Fibroblast of the conjunctiva (primary cell): ENCODE measurements at regions not wholly inside any gene's neighbourhood (a gene's known extent, or its start where the extent isn't known, plus 50 kb on each side); places are given as distances from the start of the nearest gene placed in this dataset.
A peak's percentile ranks its signal among the peaks of the same experiment; 100 is the strongest.

Source experiments
- DNase-seq: peaks from one replicate; pipeline ENCODE4 v3.0.0-alpha.2; 2010; ENCODE audit warnings: low read depth

DNA sequence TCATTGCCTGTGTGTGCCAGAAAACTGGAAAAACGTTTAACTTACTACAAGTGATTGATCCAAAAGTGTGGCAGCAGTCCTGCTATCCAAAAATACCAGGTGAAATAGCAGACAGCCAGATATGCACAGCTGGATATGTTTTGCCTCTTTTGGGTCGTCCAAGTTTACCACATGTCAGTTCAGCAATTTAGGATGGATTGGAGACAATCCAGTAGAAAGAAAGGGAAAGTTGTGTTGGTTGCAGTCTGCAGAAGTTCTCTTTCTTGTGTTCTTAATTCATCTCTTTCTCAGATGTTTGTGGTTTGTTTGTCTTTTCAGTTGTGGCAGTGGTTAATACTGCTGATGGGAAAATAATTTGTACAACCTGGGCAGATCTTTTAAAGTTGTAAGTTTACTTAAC is 645.0 kb downstream of the PTPRC start:
- DNase-seq, result no peak

DNA sequence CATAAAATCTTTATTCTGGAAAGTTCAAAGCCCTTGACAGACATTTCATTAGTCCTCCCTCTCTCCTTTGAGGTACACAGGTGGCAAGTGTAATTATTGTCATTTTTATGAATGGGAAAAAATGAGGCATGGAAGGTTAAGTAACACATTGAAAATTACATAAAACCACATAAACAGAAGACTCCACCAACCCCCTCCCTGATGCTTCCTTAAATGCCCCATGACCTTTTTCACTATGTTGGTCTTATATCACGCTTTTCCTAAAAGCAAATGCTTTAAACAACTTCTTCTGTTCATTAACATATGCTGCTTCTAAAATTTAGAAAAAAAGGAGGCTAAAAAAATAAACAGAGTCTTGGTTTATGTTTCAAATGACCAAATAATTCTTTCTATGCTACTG is 648.4 kb downstream of the PTPRC start:
- no peak for DNase-seq

DNA sequence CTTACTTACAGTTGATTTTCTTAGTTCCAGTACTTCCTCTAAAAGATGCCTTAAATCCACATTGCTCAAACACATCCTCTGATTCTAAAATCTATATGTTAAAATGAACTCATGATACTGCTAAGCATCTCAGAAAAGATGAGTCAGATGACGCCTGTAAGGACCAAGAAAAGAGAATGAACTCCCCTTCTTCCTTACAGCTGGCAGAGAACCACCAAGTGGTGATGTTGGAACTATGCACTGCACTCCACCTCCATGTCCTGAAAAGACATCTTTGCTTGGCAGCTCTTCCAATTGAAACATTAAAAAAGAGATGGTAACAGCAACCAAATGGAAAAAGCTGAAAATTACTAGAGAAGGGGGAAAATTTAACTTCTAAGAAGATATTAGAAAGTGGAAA is 648.8 kb downstream of the PTPRC start:
- DNase-seq, result peak; percentile 9

DNA sequence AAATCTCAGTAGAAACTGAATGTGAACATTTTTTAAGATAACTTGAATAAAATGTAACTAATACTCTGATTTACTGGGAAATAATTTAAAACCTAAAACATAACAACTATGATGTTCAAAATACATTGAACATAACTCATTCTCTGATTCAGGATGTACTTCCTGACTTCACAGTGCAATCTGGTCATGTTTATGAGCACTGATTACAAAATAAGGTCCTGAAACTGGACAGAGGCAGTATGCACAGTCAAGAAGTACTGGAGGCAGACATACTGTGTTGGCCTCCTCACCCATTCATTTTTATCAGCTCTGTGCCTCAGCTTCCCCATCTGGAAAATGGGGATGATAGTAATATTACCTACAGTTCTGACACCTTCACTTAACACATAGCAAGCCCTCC is 651.3 kb downstream of the PTPRC start:
- DNase-seq, result no peak

DNA sequence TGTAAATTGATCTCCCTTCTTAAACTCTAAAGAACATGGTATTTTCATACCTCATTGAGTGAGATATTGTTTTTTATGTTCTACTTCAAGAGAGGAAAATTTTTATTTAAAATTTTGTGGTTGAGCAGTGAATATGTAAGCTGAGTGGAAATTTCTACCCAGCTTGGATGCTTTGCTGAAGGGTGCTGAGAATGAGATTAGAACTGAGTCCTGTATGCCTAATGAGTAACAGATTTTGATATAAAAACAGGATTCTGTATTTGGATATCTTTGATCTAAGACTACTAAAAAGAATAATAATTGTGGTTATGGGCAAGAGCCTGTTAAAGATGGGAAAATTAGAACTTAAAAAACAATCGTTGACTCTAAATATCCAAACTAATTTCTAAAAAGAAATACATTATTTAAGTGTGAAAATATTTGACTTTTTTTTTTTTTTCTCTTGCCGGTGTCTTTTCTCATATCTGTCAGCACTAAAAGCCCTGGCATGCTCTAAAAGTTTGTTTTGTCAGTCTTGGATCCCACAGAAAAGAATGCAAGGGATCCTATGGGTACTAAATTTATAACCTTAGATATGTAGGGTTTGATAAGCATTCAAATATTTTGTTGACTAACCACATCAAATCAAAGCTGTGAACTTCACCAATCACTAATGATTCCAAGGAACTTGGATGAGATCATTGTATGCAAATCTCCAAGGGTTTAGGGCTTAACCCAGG is 652.3 kb downstream of the PTPRC start:
- no peak for DNase-seq

DNA sequence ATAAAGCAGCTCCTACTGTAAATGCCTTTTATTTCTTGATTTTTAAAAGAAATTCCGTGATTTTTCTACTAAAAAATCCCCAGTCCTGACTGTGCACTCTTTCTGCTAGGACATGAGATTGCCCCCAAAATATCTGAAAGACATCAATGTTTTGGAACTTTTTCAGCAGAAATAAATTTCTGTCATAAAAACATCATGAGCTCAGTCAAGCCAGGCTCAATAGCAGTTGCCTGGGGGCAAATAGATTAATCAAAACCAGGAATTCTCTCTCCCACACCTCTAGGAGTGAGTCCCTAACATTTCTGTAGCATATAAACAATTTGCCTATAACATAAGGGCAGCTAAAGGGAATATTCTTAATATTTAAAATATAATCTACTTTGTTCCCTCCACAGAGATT is 654.1 kb downstream of the PTPRC start:
- DNase-seq, result no peak

DNA sequence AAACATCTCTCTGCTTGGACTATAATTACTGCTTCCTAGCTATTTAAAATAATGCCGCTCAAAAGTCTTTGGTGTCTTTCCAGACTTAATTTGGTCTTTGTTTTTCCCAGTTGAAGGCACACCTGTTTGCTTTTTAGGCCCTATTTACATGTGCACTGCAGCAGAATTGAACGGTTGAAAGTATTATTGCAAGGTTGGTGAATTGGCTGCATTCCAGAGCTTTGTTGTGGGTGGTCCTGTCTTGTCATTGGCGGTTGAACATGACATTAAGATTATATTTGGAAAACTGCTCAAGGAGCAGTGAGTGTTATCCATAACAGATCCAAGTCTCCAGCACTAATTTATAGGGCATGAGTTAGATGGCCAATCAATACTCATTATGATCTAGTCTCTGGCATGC is 656.3 kb downstream of the PTPRC start:
- no peak for DNase-seq

DNA sequence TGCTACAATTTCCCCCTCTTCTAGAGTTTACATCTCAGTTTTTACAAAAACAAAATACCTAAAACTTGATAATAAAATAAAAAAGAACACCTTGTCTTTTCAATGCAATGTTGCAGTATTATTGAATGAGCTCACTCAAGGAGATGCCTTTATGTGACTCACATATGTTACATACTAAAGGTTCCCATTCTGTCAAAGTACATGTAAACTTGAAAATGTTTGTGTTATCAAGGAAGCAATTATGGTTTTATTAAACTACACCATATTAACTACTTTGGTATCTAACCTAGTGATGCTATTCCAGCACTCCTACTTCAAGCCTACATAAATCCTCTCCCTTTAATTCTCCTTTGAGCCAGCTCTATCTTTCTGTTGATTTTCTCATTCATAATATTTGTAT is 658.3 kb downstream of the PTPRC start:
- no peak for DNase-seq

DNA sequence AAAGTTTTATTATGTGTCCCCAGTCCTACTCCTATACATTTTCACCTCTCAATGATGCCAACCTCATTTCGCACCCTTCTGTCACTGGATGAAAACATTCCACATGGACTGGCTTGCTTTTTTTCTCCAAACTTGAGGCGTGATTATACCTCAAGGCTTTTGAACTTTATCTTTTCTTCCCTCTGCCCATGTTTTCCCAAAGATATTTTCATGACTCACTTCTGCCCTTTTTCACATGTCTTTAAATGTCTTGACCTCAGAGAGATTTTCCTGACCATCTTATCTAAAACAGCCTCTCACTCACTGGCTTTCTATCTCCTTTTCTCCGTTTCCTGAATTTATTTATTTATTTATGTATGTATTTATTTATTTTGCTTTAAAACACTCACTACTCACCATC is 659.0 kb downstream of the PTPRC start:
- DNase-seq, result no peak

DNA sequence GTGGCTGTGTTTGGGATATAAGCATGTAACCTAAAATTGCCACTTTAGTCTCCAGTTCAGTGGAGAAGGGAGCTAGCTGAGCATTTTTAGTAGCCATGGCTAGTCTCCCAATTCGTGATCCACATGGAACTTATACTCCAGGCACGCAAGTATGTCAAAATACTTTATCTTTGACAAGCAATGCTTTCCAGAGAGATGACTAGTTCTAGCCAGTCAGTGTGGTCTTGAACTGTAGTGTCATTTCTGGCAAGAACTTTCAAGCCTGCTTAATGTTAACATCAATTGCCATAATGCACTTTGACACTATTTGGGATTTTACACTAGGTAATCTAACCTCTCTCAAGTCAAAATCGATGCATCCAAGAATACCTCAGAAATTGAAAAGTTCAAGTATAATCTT is 660.0 kb downstream of the PTPRC start:
- no peak for DNase-seq

DNA sequence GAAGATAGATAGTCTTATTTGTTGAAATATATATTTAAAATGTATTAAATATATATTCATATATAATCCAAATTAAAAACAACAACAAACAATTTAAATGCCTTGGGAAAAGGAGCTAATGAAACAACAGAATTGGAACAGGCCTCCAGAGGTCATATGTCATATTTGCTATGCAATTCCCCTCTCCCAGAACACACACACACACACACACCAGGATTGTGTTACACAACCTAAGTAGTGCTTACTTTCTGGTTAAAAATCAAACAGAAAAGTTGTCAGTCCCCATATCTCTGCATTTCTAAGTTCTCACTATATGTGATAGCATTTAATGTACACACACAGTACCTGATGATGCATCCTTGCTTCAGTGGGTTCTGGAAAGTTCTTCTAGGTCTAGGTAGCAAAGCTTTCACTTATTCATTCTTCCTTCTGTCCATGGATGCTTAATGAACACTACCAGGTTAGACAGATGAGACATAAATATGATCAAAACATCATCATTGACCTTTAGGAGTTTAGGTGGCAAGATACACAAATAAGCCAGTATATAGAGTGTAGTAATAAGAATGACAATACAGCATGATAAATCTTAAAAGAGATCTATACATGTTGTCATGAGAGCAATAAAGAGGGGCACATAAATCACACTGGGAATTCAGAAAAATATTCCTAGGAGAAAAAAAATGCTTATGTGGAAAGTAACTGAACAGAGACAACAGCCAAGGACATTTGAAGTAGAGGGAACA is 662.8 kb downstream of the PTPRC start:
- DNase-seq, result no peak

DNA sequence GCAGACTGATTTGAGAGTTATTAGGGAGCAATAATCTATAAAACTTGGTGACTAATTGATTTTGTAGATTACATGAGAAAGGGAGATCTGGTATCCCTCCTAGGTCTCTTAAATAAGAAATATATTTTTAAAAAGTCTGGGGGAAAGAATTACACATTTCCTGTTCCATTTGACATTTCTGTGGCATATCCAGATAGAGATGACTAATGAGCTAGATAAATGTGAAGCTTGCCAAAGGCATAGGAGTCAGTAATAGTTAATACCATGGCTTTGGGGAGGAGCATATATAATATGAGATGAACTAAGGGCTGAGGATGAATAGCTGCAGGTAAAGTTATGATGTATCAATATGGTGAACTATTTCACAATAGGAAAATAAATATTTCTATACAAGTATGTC is 663.7 kb downstream of the PTPRC start:
- no peak for DNase-seq

DNA sequence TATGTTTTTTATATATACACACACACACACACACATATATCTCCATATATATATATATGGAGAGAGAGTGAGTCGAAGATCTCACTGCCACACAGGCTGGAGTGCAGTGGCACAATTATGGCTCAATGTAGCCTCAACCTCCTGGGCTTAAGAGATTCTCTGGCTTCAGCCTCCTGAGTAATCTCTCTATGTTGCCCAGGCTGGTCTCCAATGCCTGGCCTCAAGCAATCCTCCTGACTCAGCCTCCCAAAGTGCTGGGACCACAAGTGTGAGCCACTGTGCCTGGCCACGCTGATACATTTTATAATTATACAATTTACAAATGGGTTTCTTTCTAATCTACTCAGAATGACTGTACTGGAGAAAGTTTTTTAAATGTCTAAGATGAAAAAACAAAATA is 664.2 kb downstream of the PTPRC start:
- no peak for DNase-seq

DNA sequence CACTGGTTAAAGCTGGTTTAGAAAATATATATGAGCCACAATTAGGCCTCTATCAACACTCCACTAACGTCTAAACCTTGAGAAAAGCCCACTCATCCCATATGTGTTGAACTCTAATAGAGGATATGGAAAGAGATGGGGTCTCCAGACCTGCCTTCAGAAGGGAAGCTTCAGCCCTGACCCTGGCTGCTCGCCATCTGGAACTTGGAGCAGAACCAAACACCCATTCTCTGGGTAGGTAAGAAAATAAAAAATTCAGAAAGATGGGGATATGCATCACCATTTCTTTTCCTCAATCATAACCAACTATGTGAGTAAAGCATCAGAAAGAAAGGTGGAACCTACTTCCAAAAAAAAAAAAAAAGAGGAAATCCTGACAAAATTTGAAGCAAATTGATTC is 666.2 kb downstream of the PTPRC start:
- no peak for DNase-seq

DNA sequence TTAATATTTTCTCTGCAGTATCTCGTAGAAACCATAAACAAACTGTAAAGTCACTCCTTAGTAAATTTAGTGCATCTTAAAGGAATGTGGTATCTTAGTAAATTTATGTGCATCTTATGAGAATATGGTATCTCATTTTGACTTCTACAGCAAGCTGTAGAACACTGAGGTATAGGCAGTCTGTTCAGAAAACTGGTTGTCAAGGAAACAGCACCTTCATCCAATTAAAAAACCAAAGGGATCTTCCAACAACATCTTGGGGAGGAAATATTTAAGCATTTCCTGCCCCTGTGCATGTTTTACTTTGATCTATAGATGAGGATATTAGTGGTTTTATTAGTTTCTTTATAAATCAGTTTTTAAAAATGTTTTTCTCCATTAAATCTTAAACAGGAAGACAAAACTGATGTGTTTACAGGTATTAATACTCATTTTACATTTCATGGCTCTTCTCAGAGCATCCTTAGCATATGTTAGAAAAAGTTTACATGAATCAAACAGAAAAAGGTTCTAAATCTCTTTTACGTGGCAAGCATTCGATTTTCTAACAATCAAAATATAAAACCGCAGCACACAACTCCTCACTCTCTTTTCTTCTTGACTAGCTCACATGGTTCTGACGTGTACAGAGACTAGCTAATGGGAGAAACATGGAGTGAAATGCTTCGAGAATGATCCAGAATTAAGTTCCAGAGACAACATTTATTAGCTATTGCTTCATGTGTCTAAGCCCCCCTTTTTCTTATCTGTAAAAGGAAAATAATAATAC is 668.8 kb downstream of the PTPRC start:
- DNase-seq, result no peak

DNA sequence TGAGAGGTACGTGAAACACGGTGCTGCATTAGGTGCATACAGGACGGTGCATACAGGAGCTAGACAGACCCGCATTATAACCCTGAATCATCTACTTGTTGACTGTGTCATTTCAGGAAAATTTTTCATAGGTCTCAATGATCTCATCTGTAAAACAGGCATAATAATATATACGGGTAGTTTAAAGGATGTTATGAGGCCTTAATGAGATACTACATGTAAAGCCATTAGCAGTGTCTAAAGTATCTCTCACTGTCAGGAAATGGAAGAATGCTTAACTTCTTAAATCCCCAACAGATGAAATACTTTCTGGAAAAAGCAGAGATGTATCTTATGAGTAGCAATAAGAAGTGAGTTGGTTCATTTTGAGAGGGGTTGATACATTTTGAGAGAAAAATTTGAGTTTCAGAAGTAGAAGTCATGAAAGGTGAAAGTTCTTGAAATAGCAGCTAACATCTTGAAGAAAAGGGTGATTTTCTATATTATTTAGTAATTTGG is 669.6 kb downstream of the PTPRC start:
- no peak for DNase-seq

DNA sequence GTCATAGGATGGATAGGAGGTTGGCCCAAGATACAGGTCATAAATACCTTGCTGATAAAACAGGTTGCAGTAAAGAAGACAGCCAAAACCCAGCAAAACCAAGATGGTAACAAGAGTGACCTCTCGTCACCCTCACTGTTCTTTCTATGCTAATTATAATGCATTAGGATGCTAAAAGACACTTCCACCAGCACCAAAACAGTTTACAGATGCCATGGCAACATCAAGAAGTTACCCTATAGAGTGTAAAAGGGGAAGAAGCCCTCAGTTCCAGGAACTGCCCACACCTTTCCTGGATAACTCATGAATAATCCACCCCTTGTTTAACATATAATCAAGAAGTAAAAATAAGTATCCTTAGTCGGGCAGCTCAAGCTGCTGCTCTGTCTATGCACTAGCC is 671.9 kb downstream of the PTPRC start:
- no peak for DNase-seq

DNA sequence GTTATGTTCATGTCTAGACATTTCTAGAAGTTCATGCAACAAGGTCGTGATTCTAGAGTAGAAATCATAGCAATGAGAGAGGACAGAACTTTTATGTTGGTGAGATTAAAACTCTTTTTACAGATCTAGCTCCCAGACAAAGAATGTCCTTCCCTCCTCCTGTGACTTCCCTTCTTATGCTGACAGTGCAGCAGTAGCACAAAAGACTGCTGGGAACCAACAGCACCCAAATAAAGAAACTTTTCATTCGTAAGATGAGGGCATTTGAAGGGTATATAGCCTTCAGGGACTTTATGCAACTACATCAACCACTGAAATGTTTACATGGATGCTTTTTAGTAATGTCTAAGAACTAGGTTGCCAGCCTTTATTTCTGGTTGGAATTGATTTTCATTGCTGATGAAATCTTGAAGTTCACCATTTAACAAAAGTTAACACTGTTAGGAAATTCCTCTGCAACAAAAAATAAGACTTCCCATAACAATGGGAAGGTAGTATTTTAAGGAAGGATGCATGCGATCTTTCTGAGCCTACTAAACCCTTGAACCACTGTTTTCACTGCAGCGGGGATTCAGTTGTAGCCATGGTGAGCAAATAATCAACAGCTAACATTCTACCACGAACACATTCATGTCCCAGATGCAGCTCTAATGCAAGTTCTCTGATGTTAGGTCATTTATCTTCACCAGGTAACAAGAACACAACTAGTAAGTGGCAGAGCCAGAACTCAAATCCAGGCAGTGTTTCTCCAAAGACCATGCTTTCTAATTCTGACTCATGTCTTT is 672.8 kb downstream of the PTPRC start:
- DNase-seq, result no peak

DNA sequence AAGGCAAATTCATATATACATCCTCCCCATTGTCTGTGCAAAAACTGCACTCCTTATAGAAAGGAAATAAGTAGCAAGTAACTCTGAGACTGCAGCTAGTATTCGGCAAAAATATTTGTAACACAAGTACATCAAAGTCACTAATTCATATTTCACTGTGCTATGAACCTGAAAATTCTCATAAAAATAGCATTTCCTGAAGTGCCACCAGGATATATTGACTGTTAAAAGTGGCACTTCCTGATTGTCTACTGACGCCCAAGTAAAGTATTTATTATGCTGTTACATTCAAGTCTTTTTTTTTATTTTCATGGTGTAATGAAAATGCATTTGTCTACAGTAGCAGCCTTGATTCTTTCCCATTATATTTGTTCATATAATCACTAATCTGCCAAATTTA is 673.8 kb downstream of the PTPRC start:
- no peak for DNase-seq

DNA sequence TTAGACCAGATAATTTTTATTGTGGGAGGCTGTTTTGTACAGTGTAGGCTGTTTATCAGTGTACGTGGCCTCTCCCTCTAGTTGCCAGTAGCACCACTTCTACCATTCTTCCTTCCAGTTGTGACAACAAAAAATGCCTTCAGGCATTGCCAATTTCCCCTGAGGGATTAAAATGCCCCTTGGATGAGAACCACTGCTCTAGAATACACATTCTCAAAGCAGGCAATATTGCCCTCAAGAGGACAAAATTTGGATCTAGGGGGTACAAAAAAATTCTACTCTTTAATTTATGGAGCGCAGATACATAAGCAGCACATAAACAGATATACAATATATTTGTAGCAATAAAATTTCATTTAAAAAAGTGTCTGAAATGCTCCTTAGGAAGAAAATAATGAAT is 674.6 kb downstream of the PTPRC start:
- DNase-seq, result no peak

DNA sequence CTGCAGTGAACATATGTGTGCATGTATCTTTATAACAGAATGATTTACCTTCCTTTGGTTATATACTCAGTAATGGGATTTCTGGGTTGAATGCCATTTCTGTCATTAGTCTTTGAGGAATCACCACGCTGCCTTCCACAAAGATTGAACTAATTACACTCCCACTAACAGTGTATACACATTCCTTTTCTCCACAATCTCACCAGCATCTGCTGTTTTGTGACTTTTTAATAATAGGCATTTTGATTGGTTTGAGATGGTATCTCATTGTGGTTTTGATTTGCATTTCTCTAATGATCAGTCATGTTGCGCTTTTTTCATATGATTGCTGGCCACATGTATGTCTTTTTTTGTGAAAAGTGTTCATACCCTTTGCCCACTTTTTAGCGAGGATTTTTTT is 680.5 kb downstream of the PTPRC start:
- DNase-seq, result no peak

DNA sequence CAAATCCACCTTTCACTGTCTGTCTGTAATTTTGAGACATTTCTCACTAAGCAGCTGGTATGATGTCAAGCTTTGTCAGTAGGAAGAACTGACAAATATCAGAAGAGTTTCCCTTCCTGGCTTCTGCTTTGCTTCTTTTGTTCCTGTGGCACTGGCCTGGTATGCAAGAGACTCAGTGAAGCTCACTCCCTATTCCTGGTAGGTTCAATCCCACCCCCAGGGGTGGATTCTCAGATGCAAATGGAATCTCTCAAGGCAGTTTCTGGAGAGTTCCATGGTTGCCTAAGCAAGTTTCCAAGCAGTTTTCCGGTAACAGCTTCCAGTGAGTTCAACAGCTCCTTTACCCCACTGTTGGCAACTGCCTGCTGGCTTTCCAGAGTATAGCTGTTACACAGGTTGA is 683.4 kb downstream of the PTPRC start:
- no peak for DNase-seq
